SK-N-MC (cell line): ENCODE measurements at regions not wholly inside any gene's neighbourhood (a gene's known extent, or its start where the extent isn't known, plus 50 kb on each side); places are given as distances from the start of the nearest gene placed in this dataset.

Experiments
- DNase-seq: peaks from one replicate; pipeline ENCODE4 v3.0.0-alpha.2; 2011; ENCODE audit warnings: low read depth, low spot score
- H3K27ac ChIP-seq: fragments of 200-600 bp; sonication (generic); 2 replicates; pipeline ENCODE4 v1.5.1; 2016; ENCODE audit warnings: mixed run types
- H3K36me3 ChIP-seq: fragments of 200-600 bp; sonication (generic); 2 replicates; pipeline ENCODE4 v1.6.1; 2017; ENCODE audit warnings: antibody characterized with exemption, low read length, mixed read lengths; ENCODE audit not compliant: insufficient read depth
- H3K4me3 ChIP-seq: fragments of 200-600 bp; sonication (generic); 2 replicates; pipeline ENCODE4 v1.5.1; 2016
- H3K9ac ChIP-seq: fragments of 200-600 bp; sonication (generic); 2 replicates; pipeline ENCODE4 v1.8.0; 2017; ENCODE audit warnings: mixed run types, mixed read lengths; ENCODE audit not compliant: insufficient read length
- H3K9me3 ChIP-seq: fragments of 200-600 bp; sonication (generic); 2 replicates; pipeline ENCODE4 v1.6.1; 2017; ENCODE audit warnings: low read depth, mild to moderate bottlenecking, antibody characterized with exemption, low read length, moderate library complexity, mixed read lengths
- EZH2 ChIP-seq: fragments of 200-600 bp; sonication (generic); IDR thresholded peaks from one replicate; pipeline ENCODE4 v1.6.1; 2017; ENCODE audit warnings: antibody characterized with exemption
- FOXP2 ChIP-seq: optimal IDR thresholded peaks from 2 replicates; pipeline ENCODE3; 2011; ENCODE audit warnings: mild to moderate bottlenecking, moderate library complexity; ENCODE audit not compliant: insufficient read depth; ENCODE audit errors: extremely low read length, control extremely low read depth
- POLR2AphosphoS5 ChIP-seq: IDR thresholded peaks from 2 replicates; pipeline ENCODE4 v1.6.1; 2012; ENCODE audit warnings: mild to moderate bottlenecking, low read depth, low read length, borderline replicate concordance

- Histone ChIP-seq H3K27ac (no peak overlapping the region), H3K4me3 (no peak overlapping the region), H3K9ac (no peak overlapping the region), H3K9me3 (no peaks in the 10 kb centered on the region), H3K36me3 (no peaks in the 10 kb centered on the region)
- no peak for DNase-seq
- no peak for TF ChIP-seq POLR2AphosphoS5
- no peak for TF ChIP-seq FOXP2
- TF ChIP-seq EZH2 = no peak
Measured at GRCh38 chr9:26346942-26347477, 545.6 kb downstream of the CAAP1 start.

- no peak for DNase-seq
- Histone ChIP-seq H3K9ac (no peak overlapping the region), H3K27ac (no peak overlapping the region), H3K36me3 (no peaks in the 10 kb centered on the region), H3K9me3 (no peaks in the 10 kb centered on the region), H3K4me3 (no peak overlapping the region)
- TF ChIP-seq POLR2AphosphoS5 (no peak), EZH2 (no peak), FOXP2 (no peak)
Measured at GRCh38 chr9:26341545-26341944, 551.1 kb downstream of the CAAP1 start.

- H3K9me3 ChIP-seq = no peaks in the 10 kb centered on the region
- no peak for TF ChIP-seq POLR2AphosphoS5
- TF ChIP-seq FOXP2 = no peak
- TF ChIP-seq EZH2 = no peak
- H3K9ac ChIP-seq = no peak overlapping the region
- no peak for DNase-seq
- H3K36me3 ChIP-seq = no peaks in the 10 kb centered on the region
- no peak overlapping the region for H3K27ac ChIP-seq
- H3K4me3 ChIP-seq = no peak overlapping the region
Measured at GRCh38 chr9:26339796-26340195, 552.8 kb downstream of the CAAP1 start.

GRCh38 chr9:26335116-26335515 is 557.5 kb downstream of the CAAP1 start:
- Histone ChIP-seq H3K9me3 (no peaks in the 10 kb centered on the region), H3K27ac (no peak overlapping the region), H3K9ac (no peak overlapping the region), H3K36me3 (no peaks in the 10 kb centered on the region), H3K4me3 (no peak overlapping the region)
- DNase-seq = no peak
- no peak for TF ChIP-seq FOXP2
- TF ChIP-seq EZH2 = no peak
- no peak for TF ChIP-seq POLR2AphosphoS5

GRCh38 chr9:26334706-26335105 is 557.9 kb downstream of the CAAP1 start:
- no peaks in the 10 kb centered on the region for H3K36me3 ChIP-seq
- TF ChIP-seq FOXP2 (no peak), EZH2 (no peak), POLR2AphosphoS5 (no peak)
- H3K9ac ChIP-seq = no peak overlapping the region
- H3K4me3 ChIP-seq = no peak overlapping the region
- no peaks in the 10 kb centered on the region for H3K9me3 ChIP-seq
- no peak overlapping the region for H3K27ac ChIP-seq
- no peak for DNase-seq

- H3K36me3 ChIP-seq = no peaks in the 10 kb centered on the region
- H3K4me3 ChIP-seq = no peak overlapping the region
- no peaks in the 10 kb centered on the region for H3K9me3 ChIP-seq
- DNase-seq = no peak
- no peak overlapping the region for H3K27ac ChIP-seq
- TF ChIP-seq FOXP2 = no peak
- no peak for TF ChIP-seq EZH2
- no peak for TF ChIP-seq POLR2AphosphoS5
- no peak overlapping the region for H3K9ac ChIP-seq
Measured at GRCh38 chr9:26331223-26331622, 561.4 kb downstream of the CAAP1 start.

GRCh38 chr9:26329974-26330373 is 562.6 kb downstream of the CAAP1 start:
- Histone ChIP-seq H3K36me3 (no peaks in the 10 kb centered on the region), H3K9ac (no peak overlapping the region), H3K27ac (no peak overlapping the region), H3K9me3 (no peaks in the 10 kb centered on the region), H3K4me3 (no peak overlapping the region)
- no peak for TF ChIP-seq POLR2AphosphoS5
- TF ChIP-seq FOXP2 = no peak
- DNase-seq = no peak

- peak; percentile 65 for DNase-seq
- TF ChIP-seq POLR2AphosphoS5 (no peak), FOXP2 (no peak), EZH2 (no peak)
- no peak overlapping the region for H3K27ac ChIP-seq
- H3K36me3 ChIP-seq = no peaks in the 10 kb centered on the region
- H3K9ac ChIP-seq = peak overlapping the region; percentile 44
- no peaks in the 10 kb centered on the region for H3K9me3 ChIP-seq
- H3K4me3 ChIP-seq = peak overlapping the region; percentile 21; the same call in 1 of the 2 replicates
Measured at GRCh38 chr9:26326563-26326962, 566.0 kb downstream of the CAAP1 start.

GRCh38 chr9:26325444-26325829 is 567.2 kb downstream of the CAAP1 start:
- Histone ChIP-seq H3K27ac (no peak overlapping the region), H3K9me3 (no peaks in the 10 kb centered on the region)
- TF ChIP-seq EZH2 = no peak

More at GRCh38 chr9:26325444-26325829, 567.2 kb downstream of the CAAP1 start:
- H3K9ac ChIP-seq = no peak overlapping the region
- no peak for DNase-seq
- H3K4me3 ChIP-seq = no peak overlapping the region
- H3K36me3 ChIP-seq = no peaks in the 10 kb centered on the region
